Ishikawa (cell line): ENCODE measurements at regions not wholly inside any gene's neighbourhood (a gene's known extent, or its start where the extent isn't known, plus 50 kb on each side); places are given as distances from the start of the nearest gene placed in this dataset.

Experiments
- CEBPB ChIP-seq: IDR thresholded peaks from 2 replicates; pipeline ENCODE4 v1.6.1; 2012
- CREB1 ChIP-seq: IDR thresholded peaks from 2 replicates; pipeline ENCODE4 v1.6.1; 2012; ENCODE audit warnings: low read depth
- EGR1 ChIP-seq: IDR thresholded peaks from 2 replicates; pipeline ENCODE4 v1.6.1; 2012
- EP300 ChIP-seq: IDR thresholded peaks from 2 replicates; pipeline ENCODE4 v1.6.1; 2012; ENCODE audit warnings: borderline replicate concordance
- FOXM1 ChIP-seq: IDR thresholded peaks from 2 replicates; pipeline ENCODE4 v1.6.1; 2012; ENCODE audit warnings: low read depth, borderline replicate concordance
- NFIC ChIP-seq: IDR thresholded peaks from 2 replicates; pipeline ENCODE4 v1.6.1; 2012
- RAD21 ChIP-seq: IDR thresholded peaks from 2 replicates; pipeline ENCODE4 v1.6.1; 2012; ENCODE audit warnings: low read depth
- TAF1 ChIP-seq: IDR thresholded peaks from 2 replicates; pipeline ENCODE4 v1.6.1; 2012; ENCODE audit warnings: low read depth, mild to moderate bottlenecking
- TCF12 ChIP-seq: IDR thresholded peaks from 2 replicates; pipeline ENCODE4 v1.6.1; 2012; ENCODE audit warnings: low read depth
- TEAD4 ChIP-seq: IDR thresholded peaks from 2 replicates; pipeline ENCODE4 v1.6.1; 2012
- YY1 ChIP-seq: IDR thresholded peaks from 2 replicates; pipeline ENCODE4 v1.6.1; 2012; ENCODE audit warnings: low read depth
- ZBTB7A ChIP-seq: IDR thresholded peaks from 2 replicates; pipeline ENCODE4 v1.6.1; 2012; ENCODE audit warnings: low read depth
- TF ChIP-seq, protein P1 (sequence below): IDR thresholded peaks from 2 replicates; pipeline ENCODE4 v1.6.1; 2012; ENCODE audit warnings: low read depth, mild to moderate bottlenecking
- TF ChIP-seq, protein P2 (sequence below): IDR thresholded peaks from 2 replicates; pipeline ENCODE4 v1.6.1; 2012
- TF ChIP-seq, protein P3 (sequence below): IDR thresholded peaks from 2 replicates; pipeline ENCODE4 v1.6.1; 2012

DNA sequence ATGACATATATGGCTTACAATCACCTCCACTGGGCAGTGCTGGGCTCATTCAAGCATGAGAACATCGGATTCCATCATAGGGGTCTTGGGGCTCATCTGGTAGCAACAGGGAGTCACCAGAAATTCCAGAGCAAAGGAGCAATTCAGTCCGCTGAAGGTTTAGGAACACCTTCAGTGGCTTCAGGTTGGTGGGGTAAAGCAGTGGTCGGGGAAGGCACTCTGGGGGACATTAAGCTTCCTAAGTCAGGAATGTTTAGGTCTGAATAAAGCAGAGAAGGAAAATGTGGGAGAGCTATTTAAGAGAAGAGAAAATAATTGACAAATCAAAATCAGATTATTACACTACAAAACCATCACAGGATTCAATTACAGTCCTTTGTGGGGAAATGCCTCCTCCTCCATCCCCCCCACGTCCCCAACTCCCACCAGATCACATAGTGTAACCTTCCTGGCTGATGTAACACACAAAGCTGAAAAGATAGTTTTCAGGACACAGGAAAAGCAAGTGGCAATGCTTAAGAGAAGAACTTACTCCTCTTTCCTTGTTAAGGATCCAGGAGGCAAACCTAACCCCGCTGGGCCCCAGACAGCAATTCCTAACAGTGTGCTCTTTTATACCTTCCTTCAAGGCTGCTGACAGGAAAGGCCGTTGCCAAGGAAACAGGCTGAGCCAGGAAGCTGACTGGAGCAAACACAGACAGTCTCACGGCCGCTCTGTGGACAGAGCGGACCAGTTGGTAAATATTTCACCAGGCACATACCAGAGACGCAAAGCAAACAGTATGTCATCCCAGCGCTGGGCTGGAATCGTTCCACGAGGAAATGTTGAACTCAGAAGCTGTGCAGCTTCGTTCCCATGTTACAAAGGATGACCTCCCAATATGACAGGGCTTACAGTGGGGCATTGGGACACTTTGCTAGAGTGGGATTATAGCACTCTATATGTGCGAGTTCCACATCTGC, 57.5 kb upstream of the LMCD1 start:
- TF ChIP-seq, protein P1, sequence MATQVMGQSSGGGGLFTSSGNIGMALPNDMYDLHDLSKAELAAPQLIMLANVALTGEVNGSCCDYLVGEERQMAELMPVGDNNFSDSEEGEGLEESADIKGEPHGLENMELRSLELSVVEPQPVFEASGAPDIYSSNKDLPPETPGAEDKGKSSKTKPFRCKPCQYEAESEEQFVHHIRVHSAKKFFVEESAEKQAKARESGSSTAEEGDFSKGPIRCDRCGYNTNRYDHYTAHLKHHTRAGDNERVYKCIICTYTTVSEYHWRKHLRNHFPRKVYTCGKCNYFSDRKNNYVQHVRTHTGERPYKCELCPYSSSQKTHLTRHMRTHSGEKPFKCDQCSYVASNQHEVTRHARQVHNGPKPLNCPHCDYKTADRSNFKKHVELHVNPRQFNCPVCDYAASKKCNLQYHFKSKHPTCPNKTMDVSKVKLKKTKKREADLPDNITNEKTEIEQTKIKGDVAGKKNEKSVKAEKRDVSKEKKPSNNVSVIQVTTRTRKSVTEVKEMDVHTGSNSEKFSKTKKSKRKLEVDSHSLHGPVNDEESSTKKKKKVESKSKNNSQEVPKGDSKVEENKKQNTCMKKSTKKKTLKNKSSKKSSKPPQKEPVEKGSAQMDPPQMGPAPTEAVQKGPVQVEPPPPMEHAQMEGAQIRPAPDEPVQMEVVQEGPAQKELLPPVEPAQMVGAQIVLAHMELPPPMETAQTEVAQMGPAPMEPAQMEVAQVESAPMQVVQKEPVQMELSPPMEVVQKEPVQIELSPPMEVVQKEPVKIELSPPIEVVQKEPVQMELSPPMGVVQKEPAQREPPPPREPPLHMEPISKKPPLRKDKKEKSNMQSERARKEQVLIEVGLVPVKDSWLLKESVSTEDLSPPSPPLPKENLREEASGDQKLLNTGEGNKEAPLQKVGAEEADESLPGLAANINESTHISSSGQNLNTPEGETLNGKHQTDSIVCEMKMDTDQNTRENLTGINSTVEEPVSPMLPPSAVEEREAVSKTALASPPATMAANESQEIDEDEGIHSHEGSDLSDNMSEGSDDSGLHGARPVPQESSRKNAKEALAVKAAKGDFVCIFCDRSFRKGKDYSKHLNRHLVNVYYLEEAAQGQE = no peak
- no peak for TF ChIP-seq TAF1
- TF ChIP-seq RAD21 = no peak
- TF ChIP-seq NFIC = no peak
- peak; percentile 55; the same call in 1 of the 2 replicates for TF ChIP-seq TEAD4
- TF ChIP-seq YY1 = no peak
- TF ChIP-seq, protein P2, sequence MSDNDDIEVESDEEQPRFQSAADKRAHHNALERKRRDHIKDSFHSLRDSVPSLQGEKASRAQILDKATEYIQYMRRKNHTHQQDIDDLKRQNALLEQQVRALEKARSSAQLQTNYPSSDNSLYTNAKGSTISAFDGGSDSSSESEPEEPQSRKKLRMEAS = no peak
- no peak for TF ChIP-seq CREB1
- TF ChIP-seq TCF12 = no peak
- 0 out of 2 replicates have a peak, but pooled peaks have one; percentile 23 for TF ChIP-seq FOXM1
- TF ChIP-seq CEBPB = no peak

DNA sequence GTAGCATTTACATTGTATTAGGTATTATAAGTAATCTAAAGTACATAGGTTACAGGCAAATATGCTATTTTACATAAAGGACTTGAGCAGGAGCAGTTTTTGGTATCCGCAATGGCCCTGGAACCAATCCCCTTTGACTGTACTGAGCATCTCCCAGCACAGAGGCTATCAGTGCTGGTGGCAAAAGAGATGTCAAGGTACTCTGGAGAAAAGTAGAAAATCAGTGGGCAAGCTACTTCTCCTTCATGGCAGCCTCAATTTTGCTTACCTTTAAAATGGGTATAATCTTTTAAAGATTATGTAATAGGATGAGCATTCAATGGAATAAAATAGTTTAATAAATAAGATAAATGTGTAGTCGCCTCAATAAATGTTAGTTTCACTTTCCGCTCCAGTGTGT, 56.7 kb upstream of the LMCD1 start:
- TF ChIP-seq FOXM1 (no peak), CEBPB (no peak), CREB1 (no peak), NFIC (no peak), EP300 (no peak), TCF12 (no peak), YY1 (no peak)
- TF ChIP-seq, protein P1 = no peak
- TF ChIP-seq, protein P3, sequence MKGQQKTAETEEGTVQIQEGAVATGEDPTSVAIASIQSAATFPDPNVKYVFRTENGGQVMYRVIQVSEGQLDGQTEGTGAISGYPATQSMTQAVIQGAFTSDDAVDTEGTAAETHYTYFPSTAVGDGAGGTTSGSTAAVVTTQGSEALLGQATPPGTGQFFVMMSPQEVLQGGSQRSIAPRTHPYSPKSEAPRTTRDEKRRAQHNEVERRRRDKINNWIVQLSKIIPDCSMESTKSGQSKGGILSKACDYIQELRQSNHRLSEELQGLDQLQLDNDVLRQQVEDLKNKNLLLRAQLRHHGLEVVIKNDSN = no peak
- TF ChIP-seq, protein P2 = no peak

DNA sequence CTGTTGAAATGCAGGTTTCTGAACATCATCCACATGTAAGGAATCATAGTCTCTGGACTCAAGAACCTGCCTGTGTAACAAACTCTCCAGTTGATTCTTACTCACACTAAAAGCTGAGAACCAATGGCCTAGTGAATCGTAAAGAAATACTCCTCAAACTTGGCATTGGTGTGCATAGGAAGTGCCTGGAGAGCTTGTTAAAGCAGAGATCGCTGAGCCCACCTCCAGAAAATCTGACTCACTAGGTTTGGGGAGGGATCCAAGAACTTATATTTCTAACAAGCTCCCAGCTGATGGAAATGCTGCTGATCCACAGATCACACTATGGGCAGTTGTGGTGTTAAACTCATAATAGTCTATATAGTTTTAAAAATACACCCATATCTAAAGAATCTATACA, 55.8 kb upstream of the LMCD1 start:
- no peak for TF ChIP-seq CREB1
- TF ChIP-seq, protein P2 = no peak
- TF ChIP-seq, protein P1 = no peak
- no peak for TF ChIP-seq TCF12
- TF ChIP-seq NFIC = no peak
- TF ChIP-seq, protein P3 = no peak
- no peak for TF ChIP-seq FOXM1
- no peak for TF ChIP-seq EGR1
- no peak for TF ChIP-seq RAD21

DNA sequence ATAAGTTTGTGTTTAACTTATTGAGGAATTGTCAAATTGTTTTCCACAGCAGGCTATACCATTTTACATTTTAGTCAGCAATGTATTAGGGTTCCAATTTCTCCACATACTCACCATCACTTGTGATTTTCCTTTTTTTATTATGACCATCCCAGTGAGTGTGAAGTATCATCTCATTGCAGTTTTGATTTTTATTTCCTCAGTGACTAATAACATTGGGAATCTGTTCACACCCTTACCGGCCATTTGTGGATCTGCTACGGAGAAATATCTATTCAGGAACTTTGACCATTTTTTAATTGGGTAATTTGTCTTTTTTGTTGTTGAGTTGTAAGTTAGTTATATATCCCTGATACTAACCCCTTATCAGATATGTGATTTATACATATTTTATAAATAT, 54.8 kb upstream of the LMCD1 start:
- TF ChIP-seq TAF1 (no peak), RAD21 (no peak), NFIC (no peak), EGR1 (no peak), YY1 (no peak), CREB1 (no peak), ZBTB7A (no peak), EP300 (no peak), TEAD4 (no peak), CEBPB (no peak), FOXM1 (no peak), TCF12 (no peak)
- TF ChIP-seq, protein P2 = no peak
- TF ChIP-seq, protein P3 = no peak
- TF ChIP-seq, protein P1 = no peak
